AG09309 (cell line): ENCODE measurements at regions not wholly inside any gene's neighbourhood (a gene's known extent, or its start where the extent isn't known, plus 50 kb on each side); places are given as distances from the start of the nearest gene placed in this dataset.
"Not testable (repeated sequence)": the region's sequence is repeated elsewhere in the genome, so short reads cannot be mapped to it uniquely, and the experiment has no call there.

Source experiments
- DNase-seq: peaks from one replicate; pipeline ENCODE4 v3.0.0-alpha.2; 2010; ENCODE audit warnings: low read depth
- H3K4me3 ChIP-seq: 2 replicates; pipeline ENCODE4 v1.5.1; 2011; ENCODE audit warnings: mild to moderate bottlenecking, low read depth, low read length, moderate library complexity; ENCODE audit not compliant: control insufficient read depth
- CTCF ChIP-seq: IDR thresholded peaks from 2 replicates; pipeline ENCODE4 v1.5.1; 2011; ENCODE audit warnings: mild to moderate bottlenecking, low read depth, low read length, inconsistent platforms; ENCODE audit not compliant: insufficient read depth, control insufficient read depth; ENCODE audit errors: missing control alignments

- DNase-seq = no peak
- H3K4me3 ChIP-seq = no peak overlapping the region
- no peak for TF ChIP-seq CTCF
Observed at GRCh38 chr9:87020169-87020950, 73.1 kb upstream of the GAS1 start.

DNA sequence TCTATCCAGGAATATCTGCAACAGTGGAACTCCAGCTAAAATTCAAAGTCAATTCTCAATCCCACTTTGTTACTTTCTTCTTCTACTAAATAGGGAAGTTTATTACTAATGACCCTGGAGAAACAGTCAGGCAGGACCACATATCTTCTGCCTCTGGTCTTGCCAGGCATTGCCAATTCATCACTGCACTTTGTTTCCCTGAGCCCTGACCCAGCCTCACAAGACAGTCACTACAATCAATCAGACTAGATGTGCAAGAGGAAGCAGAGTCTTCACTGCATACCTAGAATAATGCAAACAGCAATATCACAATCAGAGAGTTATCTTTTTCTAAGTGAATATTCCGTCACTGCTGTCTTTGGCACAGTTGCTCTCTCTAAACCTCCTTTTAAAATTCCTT lies 74.9 kb upstream of the GAS1 start:
- H3K4me3 ChIP-seq = no peak overlapping the region
- no peak for DNase-seq
- TF ChIP-seq CTCF = no peak

- DNase-seq = no peak
- no peak overlapping the region for H3K4me3 ChIP-seq
- no peak for TF ChIP-seq CTCF
Observed at GRCh38 chr9:87026204-87026603, 78.9 kb upstream of the GAS1 start.

GRCh38 chr9:87028836-87029235 lies 81.5 kb upstream of the GAS1 start:
- not testable (repeated sequence) for DNase-seq, H3K4me3 ChIP-seq

DNA sequence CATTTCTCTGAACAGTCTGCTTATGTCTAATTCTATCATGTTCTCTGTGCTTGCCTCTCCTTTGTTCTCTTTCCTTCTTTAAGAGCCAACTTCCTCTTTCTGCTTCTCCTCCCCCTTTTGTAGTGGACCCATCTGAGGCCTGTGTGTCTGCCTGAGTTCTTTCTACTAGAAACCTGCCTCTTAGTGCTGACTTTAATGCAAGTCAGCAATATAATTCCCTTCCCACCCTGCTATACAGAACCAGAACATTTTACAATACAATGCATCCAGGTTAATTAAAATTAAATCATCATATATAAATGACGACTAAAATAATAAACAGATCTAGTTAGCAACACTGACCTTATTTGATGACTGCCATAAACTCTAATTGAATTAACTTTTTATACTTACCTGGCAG lies 82.6 kb upstream of the GAS1 start:
- H3K4me3 ChIP-seq = no peak overlapping the region
- TF ChIP-seq CTCF = no peak
- no peak for DNase-seq

- H3K4me3 ChIP-seq = no peak overlapping the region
- DNase-seq = no peak
- no peak for TF ChIP-seq CTCF
Observed at GRCh38 chr9:87034841-87035240, 87.5 kb upstream of the GAS1 start.

- no peak for DNase-seq
- no peak overlapping the region for H3K4me3 ChIP-seq
- TF ChIP-seq CTCF = no peak
Observed at GRCh38 chr9:87035879-87036278, 88.6 kb upstream of the GAS1 start.
